C1 segment of cervical spinal cord (tissue), 14 donors: ENCODE measurements at regions not wholly inside any gene's neighbourhood (a gene's known extent, or its start where the extent isn't known, plus 50 kb on each side); places are given as distances from the start of the nearest gene placed in this dataset.
A peak's percentile ranks its signal among the peaks of the same experiment; 100 is the strongest.
"Not testable (repeated sequence)": the region's sequence is repeated elsewhere in the genome, so short reads cannot be mapped to it uniquely, and the experiment has no call there.

Experiments used
- DNase-seq, 14 donors: peaks; one replicate each; lab custom pipeline; 2025; lab: John Stamatoyannopoulos, UW

DNA sequence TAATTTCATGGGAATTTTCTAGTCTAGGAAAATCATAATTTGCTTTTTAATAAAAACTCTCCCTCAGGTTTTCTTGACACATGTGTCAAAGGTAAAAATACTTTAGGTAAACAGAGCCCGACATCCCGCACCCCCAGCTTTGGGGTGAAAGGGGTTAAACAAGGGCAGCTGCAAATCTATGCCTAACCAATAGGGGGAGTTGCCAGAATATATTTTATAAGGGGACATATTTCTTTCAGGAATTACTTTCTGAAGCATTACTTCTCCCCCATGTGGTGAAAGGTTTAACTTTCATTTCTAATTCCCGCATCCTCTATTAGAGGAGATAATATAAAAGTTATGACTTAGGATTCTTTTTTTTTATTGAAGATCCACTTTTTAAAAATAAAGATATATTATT lies 53.9 kb upstream of the HEPH start:
- peak in 1 of 14 donors; percentile 0 for DNase-seq

- not testable (repeated sequence) for DNase-seq
These were observed 56.2 kb upstream of the HEPH start for GRCh38 chrX:66107860-66108259.

GRCh38 chrX:66102398-66102797 lies 61.6 kb upstream of the HEPH start:
- not testable (repeated sequence) for DNase-seq

- no peak for DNase-seq
These were observed 58.3 kb upstream of the VSIG4 start for GRCh38 chrX:66098162-66098561.

DNA sequence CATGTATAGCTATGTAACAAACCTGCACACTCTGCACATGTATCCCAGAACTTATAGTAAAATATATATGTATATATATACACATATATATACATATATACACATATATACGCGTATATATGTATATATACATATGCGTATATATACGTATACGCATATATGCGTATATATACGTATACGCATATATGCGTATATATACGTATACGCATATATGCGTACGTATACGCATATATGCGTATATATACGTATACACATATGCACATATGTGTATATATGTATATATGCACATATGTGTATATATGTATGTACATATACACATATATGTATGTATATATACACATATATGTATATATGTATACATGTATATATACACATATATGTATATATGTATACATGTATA lies 57.1 kb upstream of the VSIG4 start:
- not testable (repeated sequence) for DNase-seq

GRCh38 chrX:66090004-66090403 lies 50.1 kb upstream of the VSIG4 start:
- not testable (repeated sequence) for DNase-seq
